RWPE2 (cell line): ENCODE measurements at regions not wholly inside any gene's neighbourhood (a gene's known extent, or its start where the extent isn't known, plus 50 kb on each side); places are given as distances from the start of the nearest gene placed in this dataset.

Experiments used
- ATAC-seq: fragments of 200-7000 bp; cut with Tn5 transposase; 3 replicates; pipeline ENCODE4 v1.9.1; 2021; ENCODE audit warnings: low read depth
- DNase-seq: peaks from one replicate; pipeline ENCODE4 v3.0.0-alpha.2; 2020; ENCODE audit warnings: low spot score
- H3K27ac ChIP-seq: fragments of 450-650 bp; 2 replicates; pipeline ENCODE4 v1.5.1; 2017; ENCODE audit warnings: mild to moderate bottlenecking; ENCODE audit not compliant: poor library complexity, severe bottlenecking
- H3K27me3 ChIP-seq: fragments of 250-450 bp; sonication (Bioruptor Pico); 2 replicates; pipeline ENCODE4 v1.5.1; 2021; ENCODE audit warnings: mild to moderate bottlenecking, moderate library complexity; ENCODE audit not compliant: insufficient read depth, poor library complexity, severe bottlenecking
- H3K36me3 ChIP-seq: fragments of 250-450 bp; sonication (Bioruptor Pico); 2 replicates; pipeline ENCODE4 v1.5.1; 2020; ENCODE audit warnings: low read depth, mild to moderate bottlenecking, moderate library complexity
- H3K4me1 ChIP-seq: fragments of 250-450 bp; sonication (Bioruptor Pico); 2 replicates; pipeline ENCODE4 v1.5.1; 2021; ENCODE audit warnings: mild to moderate bottlenecking, moderate library complexity; ENCODE audit not compliant: insufficient read depth, poor library complexity, severe bottlenecking
- H3K4me3 ChIP-seq: fragments of 250-450 bp; sonication (Bioruptor Pico); 2 replicates; pipeline ENCODE4 v1.5.1; 2021; ENCODE audit warnings: mild to moderate bottlenecking, moderate library complexity; ENCODE audit not compliant: severe bottlenecking
- H3K9me3 ChIP-seq: fragments of 250-450 bp; sonication (Bioruptor Pico); 2 replicates; pipeline ENCODE4 v1.5.1; 2021; ENCODE audit warnings: mild to moderate bottlenecking, moderate library complexity; ENCODE audit not compliant: severe bottlenecking
- TF ChIP-seq, protein P1 (sequence below): fragments of 450-650 bp; IDR thresholded peaks from one replicate; pipeline ENCODE4 v1.5.1; 2017; ENCODE audit warnings: mild to moderate bottlenecking, moderate library complexity; ENCODE audit not compliant: poor library complexity, severe bottlenecking

DNA sequence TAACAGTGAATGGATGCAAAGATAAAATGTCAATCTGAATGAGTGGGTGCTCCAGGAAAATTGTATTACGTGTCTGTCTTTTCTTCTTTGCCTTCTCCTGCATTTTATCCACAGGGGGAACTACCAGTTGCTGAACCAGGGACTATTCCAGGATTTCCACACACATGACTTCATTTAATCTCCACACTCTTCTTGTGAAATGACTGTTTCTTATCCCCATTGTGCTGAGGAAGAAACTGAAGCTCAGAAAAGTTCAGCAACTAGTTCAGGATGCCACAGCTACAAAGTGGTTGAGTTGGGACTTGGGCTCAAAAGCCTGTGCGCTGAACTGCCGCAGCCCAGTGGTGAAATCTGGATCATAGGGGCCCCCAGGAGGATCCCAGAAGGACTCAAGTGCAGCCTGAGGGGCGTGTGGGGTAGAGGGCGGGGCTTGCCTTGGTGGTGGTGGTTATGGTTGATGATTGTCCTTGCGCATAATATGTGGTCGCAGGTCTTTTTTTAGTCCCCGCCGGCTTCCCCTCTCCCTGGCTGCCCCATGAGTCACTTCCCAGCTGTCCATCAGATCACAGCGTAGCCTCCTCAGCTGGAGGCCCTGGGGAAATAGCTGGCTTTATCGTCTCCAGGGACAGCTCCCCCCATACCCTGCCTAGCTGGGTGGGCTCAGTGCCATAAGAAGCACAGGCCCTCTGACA lies 235.2 kb upstream of the CRY1 start:
- Histone ChIP-seq H3K36me3 (no peaks in the 10 kb centered on the region), H3K9me3 (no peaks in the 10 kb centered on the region), H3K27ac (no peak overlapping the region), H3K27me3 (no peaks in the 10 kb centered on the region), H3K4me3 (no peak overlapping the region), H3K4me1 (peaks cover 5% of the 10 kb centered on the region)
- DNase-seq (no peak), ATAC-seq (0 out of 3 replicates have a peak, but pooled peaks have one; percentile 22)
- TF ChIP-seq, protein P1, sequence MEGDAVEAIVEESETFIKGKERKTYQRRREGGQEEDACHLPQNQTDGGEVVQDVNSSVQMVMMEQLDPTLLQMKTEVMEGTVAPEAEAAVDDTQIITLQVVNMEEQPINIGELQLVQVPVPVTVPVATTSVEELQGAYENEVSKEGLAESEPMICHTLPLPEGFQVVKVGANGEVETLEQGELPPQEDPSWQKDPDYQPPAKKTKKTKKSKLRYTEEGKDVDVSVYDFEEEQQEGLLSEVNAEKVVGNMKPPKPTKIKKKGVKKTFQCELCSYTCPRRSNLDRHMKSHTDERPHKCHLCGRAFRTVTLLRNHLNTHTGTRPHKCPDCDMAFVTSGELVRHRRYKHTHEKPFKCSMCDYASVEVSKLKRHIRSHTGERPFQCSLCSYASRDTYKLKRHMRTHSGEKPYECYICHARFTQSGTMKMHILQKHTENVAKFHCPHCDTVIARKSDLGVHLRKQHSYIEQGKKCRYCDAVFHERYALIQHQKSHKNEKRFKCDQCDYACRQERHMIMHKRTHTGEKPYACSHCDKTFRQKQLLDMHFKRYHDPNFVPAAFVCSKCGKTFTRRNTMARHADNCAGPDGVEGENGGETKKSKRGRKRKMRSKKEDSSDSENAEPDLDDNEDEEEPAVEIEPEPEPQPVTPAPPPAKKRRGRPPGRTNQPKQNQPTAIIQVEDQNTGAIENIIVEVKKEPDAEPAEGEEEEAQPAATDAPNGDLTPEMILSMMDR, result no peak

DNA sequence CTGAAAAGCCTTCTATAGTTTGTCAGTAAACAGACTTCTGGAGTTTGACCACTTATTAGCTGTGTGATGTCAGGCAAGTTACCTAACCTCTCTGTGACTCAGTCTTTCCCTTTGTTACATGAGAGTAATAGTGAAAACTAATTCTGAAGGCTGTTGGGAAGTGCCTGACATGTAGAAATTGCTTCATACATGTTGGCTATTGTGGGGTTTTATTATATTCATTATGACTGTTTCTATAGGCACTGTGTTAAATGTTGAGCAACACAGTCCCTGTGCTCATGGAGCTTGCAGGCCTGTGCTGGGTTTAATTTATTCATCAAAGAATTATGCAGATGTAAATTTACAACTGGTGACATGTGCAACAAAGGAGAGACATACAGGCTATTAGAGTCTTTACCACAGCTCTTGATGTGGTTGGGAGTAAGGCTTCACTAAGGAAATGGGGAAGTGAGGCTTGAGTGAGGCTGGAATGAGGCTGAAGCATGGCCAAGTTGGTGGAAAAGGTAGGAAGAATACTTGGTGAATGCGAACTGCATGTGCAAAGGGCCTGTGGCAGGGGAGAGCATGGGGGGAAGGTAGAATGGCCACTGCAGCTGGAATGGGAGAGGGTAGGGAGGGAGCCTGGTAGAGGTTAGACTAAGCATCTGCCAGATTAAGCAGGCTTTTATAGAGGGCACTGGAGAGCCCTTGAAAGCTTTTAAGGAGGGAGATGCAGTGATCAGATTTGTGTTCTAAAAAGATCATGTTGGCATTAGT lies 236.4 kb upstream of the CRY1 start:
- H3K27me3 ChIP-seq, result no peaks in the 10 kb centered on the region
- H3K9me3 ChIP-seq, result no peaks in the 10 kb centered on the region
- TF ChIP-seq, protein P1, result no peak
- H3K4me3 ChIP-seq, result no peak overlapping the region
- H3K4me1 ChIP-seq, result peaks cover 5% of the 10 kb centered on the region
- no peaks in the 10 kb centered on the region for H3K36me3 ChIP-seq
- H3K27ac ChIP-seq, result no peak overlapping the region
- ATAC-seq (peak; percentile 33), DNase-seq (no peak)

DNA sequence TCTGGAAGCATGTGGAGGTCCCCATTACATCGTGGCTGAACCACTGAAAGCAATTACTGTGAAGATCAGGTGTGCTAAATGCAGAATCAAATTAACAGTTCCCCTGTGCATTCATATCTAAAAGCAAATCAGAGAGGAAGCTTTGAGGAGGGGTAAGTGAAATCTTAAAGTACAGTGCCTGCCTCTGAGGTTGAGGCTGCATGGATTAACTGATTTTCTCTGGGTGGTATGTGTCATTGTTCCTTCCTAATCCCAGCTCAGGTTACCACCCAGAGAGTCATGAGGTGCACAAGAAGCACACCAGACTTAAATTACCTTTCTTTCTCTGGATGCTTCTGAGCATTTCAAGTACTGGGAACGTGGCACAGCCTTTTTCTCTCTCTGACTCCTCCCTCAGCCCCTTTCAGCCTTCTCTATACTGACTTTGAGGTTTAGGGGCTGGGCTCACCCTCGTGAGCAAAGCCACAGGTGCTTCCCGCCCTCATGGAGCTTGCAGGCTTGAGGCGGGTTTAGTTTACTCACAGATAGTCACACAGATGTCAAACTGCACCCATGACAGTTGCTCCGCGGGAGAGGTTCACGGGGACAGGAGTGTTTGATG lies 237.6 kb upstream of the CRY1 start:
- Histone ChIP-seq H3K36me3 (no peaks in the 10 kb centered on the region), H3K27me3 (no peaks in the 10 kb centered on the region), H3K4me1 (peaks cover 5% of the 10 kb centered on the region), H3K9me3 (no peaks in the 10 kb centered on the region), H3K4me3 (no peak overlapping the region), H3K27ac (no peak overlapping the region)
- ATAC-seq (peak; percentile 54; the same call in 2 of the 3 replicates), DNase-seq (no peak)
- TF ChIP-seq, protein P1, result no peak

DNA sequence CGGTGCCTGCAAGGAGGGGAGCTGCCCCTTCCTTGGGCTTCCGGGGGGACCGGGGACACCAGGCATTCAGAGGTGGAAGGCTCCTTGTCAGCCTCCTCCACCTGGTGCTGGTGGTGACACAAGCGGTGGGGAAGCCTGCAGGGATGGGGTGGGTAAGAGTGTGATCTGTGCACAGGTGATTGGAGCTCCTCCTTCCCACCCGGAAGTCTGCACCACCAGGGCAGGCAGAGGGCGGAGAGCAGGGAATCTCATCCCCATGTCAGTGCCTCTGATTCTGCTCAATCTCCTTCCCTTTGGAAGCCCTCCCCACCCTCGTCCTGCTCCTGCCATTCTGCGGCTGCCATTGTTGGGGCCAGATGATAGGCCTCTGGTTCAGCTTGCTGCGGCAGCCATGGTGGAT lies 238.1 kb upstream of the CRY1 start:
- DNase-seq, result no peak
- H3K27ac ChIP-seq, result no peak overlapping the region

More for the DNA sequence above, 238.1 kb upstream of the CRY1 start:
- H3K4me3 ChIP-seq, result no peak overlapping the region
- H3K27me3 ChIP-seq, result no peaks in the 10 kb centered on the region
- no peak for ATAC-seq
- TF ChIP-seq, protein P1, result no peak
- H3K4me1 ChIP-seq, result peaks cover 5% of the 10 kb centered on the region
- no peaks in the 10 kb centered on the region for H3K9me3 ChIP-seq
- no peaks in the 10 kb centered on the region for H3K36me3 ChIP-seq
